ENCODE measurements at regions not wholly inside any gene's neighbourhood (a gene's known extent, or its start where the extent isn't known, plus 50 kb on each side); places are given as distances from the start of the nearest gene placed in this dataset.

GRCh38 chr15:29548006-29548405, 274.3 kb downstream of the TJP1 start:
- TF ChIP-seq REST (IDR thresholded peaks at IDR 0.05) (no peak), SP1 (IDR thresholded peaks at IDR 0.05) (no peak), CTCF (IDR thresholded peaks at IDR 0.05; ENCODE audit: low read depth, low read length, missing input control) (no peak), TAF1 (conservative IDR thresholded peaks at IDR 0.05) (no peak), JUND (IDR thresholded peaks at IDR 0.05) (no peak), YY1 (IDR thresholded peaks at IDR 0.05) (no peak), RXRA (IDR thresholded peaks at IDR 0.05) (no peak), RAD21 (IDR thresholded peaks at IDR 0.05) (no peak)

All from liver (tissue), 3 donors.